ENCODE measurements at regions not wholly inside any gene's neighbourhood (a gene's known extent, or its start where the extent isn't known, plus 50 kb on each side); places are given as distances from the start of the nearest gene placed in this dataset.

- TF ChIP-seq CTCF (optimal IDR thresholded peaks at IDR 0.05 in 1 of 3, IDR thresholded peaks at IDR 0.05 in 1 of 3, conservative IDR thresholded peaks at IDR 0.05 in 1 of 3; ENCODE audit: extremely low read depth in 1 of 3, insufficient read depth in 2 of 3, low read length in 3 of 3) = no peak
- TF ChIP-seq EZH2 (IDR thresholded peaks at IDR 0.05; ENCODE audit: low read length) = no peak
These were observed 49.9 kb downstream of the CHRM3 start for GRCh38 chr1:239436286-239436685.

All from keratinocyte (primary cell).